Upper lobe of left lung (tissue), 6 donors: ENCODE measurements at regions not wholly inside any gene's neighbourhood (a gene's known extent, or its start where the extent isn't known, plus 50 kb on each side); places are given as distances from the start of the nearest gene placed in this dataset.

ENCODE experiments used
- ATAC-seq, 2 donors: fragments of 200-7000 bp; cut with Tn5 transposase; one replicate each; pipeline ENCODE4 v1.9.1; 2022; ENCODE audit warnings: mild to moderate bottlenecking in 2 of 2, moderate library complexity in 2 of 2; ENCODE audit not compliant: low FRiP score in 2 of 2
- DNase-seq, 2 donors: peaks; one replicate each; pipeline ENCODE4 v3.0.0-alpha.2; 2019 to 2020
- H3K27ac ChIP-seq, 4 donors: fragments of 200-600 bp; sonication (generic); one replicate each; pipeline ENCODE4 v1.5.1; 2016 to 2019
- H3K27me3 ChIP-seq, 4 donors: fragments of 200-600 bp; sonication (generic); one replicate each; pipeline ENCODE4 v1.5.1; 2017 to 2019
- H3K36me3 ChIP-seq, 4 donors: fragments of 200-600 bp; sonication (generic); one replicate each; pipeline ENCODE4 v1.5.1; 2016 to 2019
- H3K4me1 ChIP-seq, 4 donors: fragments of 200-600 bp; sonication (generic); one replicate each; pipeline ENCODE4 v1.5.1; 2018 to 2019
- H3K4me3 ChIP-seq, 4 donors: fragments of 200-600 bp; sonication (generic); one replicate each; pipeline ENCODE4 v1.5.1; 2017 to 2019; ENCODE audit warnings: mild to moderate bottlenecking in 2 of 4, moderate library complexity in 1 of 4
- H3K9me3 ChIP-seq, 4 donors: fragments of 200-600 bp; sonication (generic); one replicate each; pipeline ENCODE4 v1.5.1; 2018 to 2019
- CTCF ChIP-seq, 6 experiments: fragments of 450-650 bp in 4 of 6; fragments of 200-600 bp in 2 of 6; sonication (generic) in 2 of 6; IDR thresholded peaks; one replicate each; pipeline ENCODE4 v1.5.1; 2016 to 2019; ENCODE audit warnings: antibody characterized with exemption in 6 of 6
- EP300 ChIP-seq, 4 donors: sonication (generic); formaldehyde crosslinking; IDR thresholded peaks; one replicate each; pipeline ENCODE4 v1.5.1; 2017; ENCODE audit warnings: antibody characterized with exemption in 4 of 4, control low read depth in 2 of 4
- POLR2A ChIP-seq, 4 donors: fragments of 450-650 bp; IDR thresholded peaks; one replicate each; pipeline ENCODE4 v1.5.1; 2016 to 2017; ENCODE audit warnings: antibody characterized with exemption in 4 of 4, mild to moderate bottlenecking in 2 of 4
- POLR2AphosphoS5 ChIP-seq, 2 donors: sonication (generic); formaldehyde crosslinking; IDR thresholded peaks; one replicate each; pipeline ENCODE4 v1.5.1; 2017; ENCODE audit warnings: antibody characterized with exemption in 2 of 2
- WGBS, 2 donors: methylation state at CpG; one replicate each; pipeline ENCODE4 v1.1.5; 2017 to 2018; 5-methylcytosine and 5-hydroxymethylcytosine counted together
- donor health status: DM: no; HTN: no; CAD: no; lungs with moderate emphysema.
- donor health status: DM: no; HTN: yes; CAD: no; lungs with severe emphysema.

GRCh38 chr7:97418312-97418711, 300.8 kb downstream of the SDHAF3 start:
- no peak overlapping the region for H3K27ac ChIP-seq
- no peaks in the 10 kb centered on the region for H3K4me1 ChIP-seq
- TF ChIP-seq POLR2A (IDR thresholded peaks at IDR 0.05): no peak
- no peak for TF ChIP-seq POLR2AphosphoS5 (IDR thresholded peaks at IDR 0.05)
- no peak for TF ChIP-seq CTCF (IDR thresholded peaks at IDR 0.05)
- TF ChIP-seq EP300 (IDR thresholded peaks at IDR 0.05): no peak
- H3K9me3 ChIP-seq: no peaks in the 10 kb centered on the region
- no peaks in the 10 kb centered on the region for H3K27me3 ChIP-seq
- WGBS, 2 donors: 93% methylated on average over 2 of the region's 2 CpGs
- ATAC-seq (no peak), DNase-seq (no peak)
- H3K4me3 ChIP-seq: no peak overlapping the region
- no peaks in the 10 kb centered on the region for H3K36me3 ChIP-seq

GRCh38 chr7:97419898-97420297, 302.4 kb downstream of the SDHAF3 start:
- no peak overlapping the region for H3K27ac ChIP-seq
- no peaks in the 10 kb centered on the region for H3K27me3 ChIP-seq
- DNase-seq (no peak), ATAC-seq (no peak)
- H3K4me3 ChIP-seq: no peak overlapping the region
- no peak for TF ChIP-seq EP300 (IDR thresholded peaks at IDR 0.05)
- no peak for TF ChIP-seq CTCF (IDR thresholded peaks at IDR 0.05)
- no peak for TF ChIP-seq POLR2AphosphoS5 (IDR thresholded peaks at IDR 0.05)
- TF ChIP-seq POLR2A (IDR thresholded peaks at IDR 0.05): no peak
- H3K4me1 ChIP-seq: no peaks in the 10 kb centered on the region
- WGBS, 2 donors: 88 to 90% methylated on average over 5 of the region's 5 CpGs
- H3K9me3 ChIP-seq: no peaks in the 10 kb centered on the region
- no peaks in the 10 kb centered on the region for H3K36me3 ChIP-seq

- Histone ChIP-seq H3K9me3 (no peaks in the 10 kb centered on the region), H3K4me1 (no peaks in the 10 kb centered on the region), H3K27ac (no peak overlapping the region), H3K27me3 (no peaks in the 10 kb centered on the region), H3K4me3 (no peak overlapping the region), H3K36me3 (no peaks in the 10 kb centered on the region)
- TF ChIP-seq EP300 (IDR thresholded peaks at IDR 0.05) (no peak), POLR2A (IDR thresholded peaks at IDR 0.05) (no peak), POLR2AphosphoS5 (IDR thresholded peaks at IDR 0.05) (no peak), CTCF (IDR thresholded peaks at IDR 0.05) (no peak)
- ATAC-seq (no peak), DNase-seq (no peak)
- WGBS, 2 donors: 74 to 79% methylated on average over 4 of the region's 4 CpGs
Observed at GRCh38 chr7:97421307-97421930, 303.9 kb downstream of the SDHAF3 start.

- DNase-seq (no peak), ATAC-seq (no peak)
- Histone ChIP-seq H3K4me1 (no peaks in the 10 kb centered on the region), H3K27ac (no peak overlapping the region), H3K4me3 (no peak overlapping the region), H3K36me3 (no peaks in the 10 kb centered on the region), H3K9me3 (no peaks in the 10 kb centered on the region), H3K27me3 (no peaks in the 10 kb centered on the region)
- 95 to 100% methylated on average over 1 of the region's 1 CpG for WGBS, 2 donors
- TF ChIP-seq EP300 (IDR thresholded peaks at IDR 0.05): no peak
- TF ChIP-seq POLR2A (IDR thresholded peaks at IDR 0.05): no peak
- TF ChIP-seq POLR2AphosphoS5 (IDR thresholded peaks at IDR 0.05): no peak
- TF ChIP-seq CTCF (IDR thresholded peaks at IDR 0.05): no peak
Observed at GRCh38 chr7:97422046-97422445, 304.5 kb downstream of the SDHAF3 start.

GRCh38 chr7:97430006-97430405, 301.9 kb upstream of the TAC1 start:
- 75 to 79% methylated on average over 9 of the region's 9 CpGs for WGBS, 2 donors
- DNase-seq: no peak
- H3K4me1 ChIP-seq: no peaks in the 10 kb centered on the region
- no peaks in the 10 kb centered on the region for H3K9me3 ChIP-seq
- no peak overlapping the region for H3K27ac ChIP-seq
- ATAC-seq: no peak
- no peak overlapping the region for H3K4me3 ChIP-seq
- no peaks in the 10 kb centered on the region for H3K36me3 ChIP-seq
- H3K27me3 ChIP-seq: no peaks in the 10 kb centered on the region
- TF ChIP-seq EP300 (IDR thresholded peaks at IDR 0.05) (no peak), POLR2AphosphoS5 (IDR thresholded peaks at IDR 0.05) (no peak), POLR2A (IDR thresholded peaks at IDR 0.05) (no peak), CTCF (IDR thresholded peaks at IDR 0.05) (no peak)
